ENCODE measurements at regions not wholly inside any gene's neighbourhood (a gene's known extent, or its start where the extent isn't known, plus 50 kb on each side); places are given as distances from the start of the nearest gene placed in this dataset.

- DNase-seq (ENCODE audit: low read depth in 2 of 3, low spot score in 2 of 3): no peak
Observed at GRCh38 chr1:218525451-218526197, 180.5 kb downstream of the TGFB2 start.

- no peak for DNase-seq (ENCODE audit: low read depth in 2 of 3, low spot score in 2 of 3)
Observed at GRCh38 chr1:218526198-218526580, 181.1 kb downstream of the TGFB2 start.

DNA sequence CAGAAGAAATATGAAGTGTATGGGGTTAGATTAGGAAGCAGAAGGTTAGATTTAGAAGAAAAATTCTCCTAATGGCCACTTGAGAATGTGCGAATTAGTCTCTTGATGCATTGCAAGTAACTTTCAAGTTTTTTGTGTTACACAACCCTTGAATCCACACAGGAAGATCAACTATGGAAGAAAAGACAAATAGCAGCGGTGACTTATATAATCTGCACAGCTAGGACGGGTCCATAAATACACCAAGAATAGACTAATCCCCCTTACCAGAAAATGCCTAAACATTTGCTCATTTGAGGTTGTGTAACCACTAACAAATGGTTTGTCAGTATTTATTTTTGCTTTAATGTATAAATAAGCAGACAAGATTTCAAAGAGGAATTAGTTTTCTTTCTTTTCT, 182.6 kb downstream of the TGFB2 start:
- no peak for DNase-seq (ENCODE audit: low read depth in 2 of 3, low spot score in 2 of 3)

GRCh38 chr1:218529646-218530300, 184.6 kb downstream of the TGFB2 start:
- no peak for DNase-seq (ENCODE audit: low read depth in 2 of 3, low spot score in 2 of 3)

GRCh38 chr1:218531936-218532335, 186.8 kb downstream of the TGFB2 start:
- DNase-seq (ENCODE audit: low read depth in 2 of 3, low spot score in 2 of 3): no peak

GRCh38 chr1:218536296-218536986, 191.3 kb downstream of the TGFB2 start:
- no peak for DNase-seq (ENCODE audit: low read depth in 2 of 3, low spot score in 2 of 3)

DNA sequence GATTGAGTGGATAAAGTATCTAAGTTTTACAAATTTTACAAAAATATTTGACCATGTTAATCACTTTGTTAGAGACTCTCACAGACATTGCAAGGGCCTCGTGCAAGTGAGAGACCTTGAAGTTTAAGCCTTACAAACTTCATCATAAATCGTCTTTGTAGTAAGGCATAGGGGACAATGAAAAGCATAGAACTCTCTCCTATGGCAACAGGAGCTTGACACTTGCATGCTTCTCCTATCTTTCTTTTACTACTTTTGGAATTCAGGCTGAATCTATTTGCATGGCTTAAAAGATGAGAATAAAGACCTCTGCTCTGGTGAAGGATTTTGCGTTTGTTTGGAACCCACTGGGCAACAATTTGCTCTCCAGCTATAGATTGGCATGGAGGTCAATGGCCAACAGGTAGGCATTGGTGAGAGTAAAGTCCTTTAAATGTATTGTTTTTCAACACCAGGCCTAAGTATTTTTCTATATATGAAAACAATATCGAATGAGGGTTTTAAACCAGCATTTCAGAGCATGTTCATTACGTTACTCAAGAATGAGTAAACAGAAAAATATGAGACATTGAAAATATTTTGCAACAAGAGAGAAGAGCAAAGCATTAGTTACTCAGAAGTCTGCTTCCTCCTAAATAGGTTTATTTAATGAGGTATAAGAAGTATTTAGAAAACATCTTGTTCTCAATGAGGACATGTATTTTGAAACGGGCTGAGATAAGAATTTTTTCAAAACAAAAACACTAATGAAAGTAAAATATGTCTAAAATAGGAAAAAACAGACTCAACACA, 192.2 kb downstream of the TGFB2 start:
- DNase-seq (ENCODE audit: low read depth in 2 of 3, low spot score in 2 of 3): no peak

GRCh38 chr1:218538341-218538740, 193.2 kb downstream of the TGFB2 start:
- DNase-seq (ENCODE audit: low read depth in 2 of 3, low spot score in 2 of 3): no peak

- DNase-seq (ENCODE audit: low read depth in 2 of 3, low spot score in 2 of 3): no peak
Observed at GRCh38 chr1:218546314-218546713, 201.2 kb downstream of the TGFB2 start.

- DNase-seq (ENCODE audit: low read depth in 2 of 3, low spot score in 2 of 3): no peak
Observed at GRCh38 chr1:218547957-218548730, 203.0 kb downstream of the TGFB2 start.

DNA sequence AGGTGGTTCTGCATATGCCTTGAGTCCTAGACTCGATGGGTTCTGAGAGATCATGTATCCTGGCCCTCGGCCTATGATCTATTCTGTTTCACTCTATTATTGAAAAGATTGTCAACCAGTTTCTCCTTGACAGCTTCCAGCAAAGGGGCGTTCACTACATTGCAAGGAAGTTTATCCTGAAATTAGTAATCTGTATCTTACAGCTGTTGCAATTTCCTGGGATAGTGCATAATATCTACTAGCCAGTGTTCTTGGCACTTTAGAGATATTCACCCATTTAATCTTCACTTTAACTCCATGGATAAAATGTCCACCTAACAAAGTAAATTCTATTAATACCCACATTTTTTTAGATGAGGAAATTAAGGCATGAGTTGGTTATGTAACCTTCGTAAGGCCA, 203.6 kb downstream of the TGFB2 start:
- DNase-seq (ENCODE audit: low read depth in 2 of 3, low spot score in 2 of 3): no peak

DNA sequence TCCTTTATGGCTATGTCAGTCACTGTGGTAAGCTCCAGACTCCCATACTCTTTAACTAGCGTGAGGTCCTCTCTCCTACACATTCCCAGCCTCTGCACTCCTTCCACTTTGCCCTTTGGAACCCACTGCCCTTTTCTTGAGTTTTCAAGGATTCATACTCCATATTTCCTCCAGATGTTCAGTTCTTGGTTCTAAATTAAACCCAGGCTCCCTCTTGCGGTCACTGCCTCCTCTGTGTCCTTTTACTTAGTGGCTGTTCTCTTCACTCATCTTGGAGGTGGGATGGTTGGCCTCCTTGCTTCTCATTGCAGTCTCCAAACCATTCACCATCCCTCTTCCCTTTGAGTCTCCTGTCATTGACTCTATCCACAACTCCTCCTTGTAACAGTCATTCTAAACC, 208.1 kb downstream of the TGFB2 start:
- no peak for DNase-seq (ENCODE audit: low read depth in 2 of 3, low spot score in 2 of 3)

DNA sequence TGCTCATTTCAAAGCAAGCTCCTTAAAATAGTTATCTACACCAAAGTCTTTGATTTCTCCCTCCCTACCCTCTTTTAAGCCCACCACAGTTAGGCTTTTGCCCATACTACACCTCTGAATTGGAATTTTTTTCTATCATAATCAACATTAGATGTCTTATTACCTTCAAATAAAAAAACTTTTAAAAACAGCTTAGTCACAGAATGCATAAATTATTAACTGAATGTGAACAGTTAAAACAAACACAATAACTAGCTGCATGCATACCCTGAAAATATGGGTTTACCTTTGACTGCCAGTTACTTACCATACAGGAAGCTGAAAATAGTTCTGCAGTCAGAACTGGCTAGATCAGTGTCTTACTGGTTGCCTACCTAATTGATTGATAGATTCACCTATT, 210.9 kb downstream of the TGFB2 start:
- no peak for DNase-seq (ENCODE audit: low read depth in 2 of 3, low spot score in 2 of 3)

DNA sequence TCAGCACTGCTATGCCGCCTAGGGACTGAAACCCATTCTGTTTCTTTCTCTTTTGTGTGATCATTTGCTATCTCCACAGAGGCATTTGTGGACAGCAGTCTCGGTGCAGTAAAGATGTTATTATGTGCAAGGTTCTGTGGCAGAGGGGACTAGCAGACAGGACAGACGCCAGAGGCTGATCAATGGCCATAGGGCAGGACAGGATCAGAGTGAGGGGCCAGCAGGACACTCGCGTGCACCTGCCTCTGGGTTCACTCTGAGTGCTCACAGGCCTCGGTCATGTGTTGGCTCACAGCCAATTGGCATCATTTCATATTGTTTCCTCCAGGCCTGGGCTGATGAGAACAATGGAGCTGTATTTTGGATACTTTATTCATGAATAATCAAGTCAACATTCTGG, 212.6 kb downstream of the TGFB2 start:
- no peak for DNase-seq (ENCODE audit: low read depth in 2 of 3, low spot score in 2 of 3)

DNA sequence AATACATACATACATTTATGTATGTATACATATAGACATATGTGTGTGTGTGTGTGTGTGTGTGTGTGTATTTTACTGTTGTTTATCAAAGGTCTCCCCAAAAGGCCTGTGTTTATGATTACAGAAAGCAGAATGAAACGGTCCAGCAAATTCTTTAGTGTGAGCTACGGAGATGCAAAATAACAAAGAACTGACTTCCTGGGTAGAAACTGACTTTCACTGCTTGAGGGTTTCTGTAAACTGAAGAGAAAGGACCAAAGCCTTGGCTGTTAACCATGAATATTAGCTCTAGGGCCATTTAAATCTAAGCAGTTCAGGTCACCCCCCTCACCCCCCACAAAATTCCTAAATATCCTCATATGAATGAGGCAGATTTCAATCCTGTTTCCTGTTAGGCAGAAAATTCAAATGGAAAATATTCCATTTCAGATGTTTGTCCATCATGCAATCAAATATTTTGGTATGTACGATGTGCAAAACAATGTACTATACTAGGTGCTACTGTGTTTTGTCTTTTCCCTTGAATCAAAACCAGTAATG, 213.2 kb downstream of the TGFB2 start:
- DNase-seq (ENCODE audit: low read depth in 2 of 3, low spot score in 2 of 3): no peak

DNA sequence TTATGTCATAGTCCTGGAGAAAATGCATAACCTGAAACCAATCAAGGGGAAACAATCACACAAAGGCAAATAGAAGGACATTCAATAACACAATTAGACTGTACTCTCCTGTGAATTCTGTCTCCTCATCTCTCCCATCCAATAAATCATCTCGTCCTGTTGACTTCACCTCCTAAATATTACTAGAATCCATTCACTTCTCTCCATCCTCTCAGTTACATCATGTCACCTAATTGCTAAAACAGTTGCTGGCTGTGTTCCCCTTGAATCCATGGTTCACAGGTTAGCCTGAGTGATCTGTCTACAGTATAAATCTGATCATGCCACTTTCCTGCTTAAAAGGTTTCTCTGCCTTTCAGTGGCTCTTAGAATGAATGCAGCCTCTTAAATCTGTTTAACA, 220.2 kb downstream of the TGFB2 start:
- no peak for DNase-seq (ENCODE audit: low read depth in 2 of 3, low spot score in 2 of 3)

DNA sequence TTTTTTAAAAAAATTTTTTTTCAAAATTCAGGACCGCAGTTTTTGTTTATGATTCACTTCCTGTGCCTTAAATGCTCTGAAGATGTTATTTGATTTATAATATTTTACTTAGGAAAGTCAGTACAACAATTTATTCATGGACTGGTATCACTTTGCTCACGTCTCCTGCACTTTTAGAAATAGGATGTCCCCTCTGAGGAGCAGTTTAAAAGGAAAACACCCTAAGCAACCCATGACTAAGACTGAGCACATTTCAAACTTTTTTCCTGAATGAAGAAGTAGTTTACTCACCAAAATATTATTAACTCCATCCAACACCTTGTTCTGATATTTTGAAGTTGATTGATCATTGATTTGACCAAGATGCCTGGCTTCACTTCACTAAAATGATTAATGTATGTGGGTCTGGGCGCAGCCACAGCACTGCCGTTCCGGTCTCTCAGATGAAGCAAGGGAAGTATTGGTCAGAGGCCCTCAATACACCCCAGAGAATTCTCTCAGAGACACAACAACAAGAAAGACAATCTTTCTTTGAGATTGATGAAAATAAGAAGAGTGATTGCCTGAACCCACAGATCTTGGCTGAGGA, 223.9 kb downstream of the TGFB2 start:
- DNase-seq (ENCODE audit: low read depth in 2 of 3, low spot score in 2 of 3): no peak

DNA sequence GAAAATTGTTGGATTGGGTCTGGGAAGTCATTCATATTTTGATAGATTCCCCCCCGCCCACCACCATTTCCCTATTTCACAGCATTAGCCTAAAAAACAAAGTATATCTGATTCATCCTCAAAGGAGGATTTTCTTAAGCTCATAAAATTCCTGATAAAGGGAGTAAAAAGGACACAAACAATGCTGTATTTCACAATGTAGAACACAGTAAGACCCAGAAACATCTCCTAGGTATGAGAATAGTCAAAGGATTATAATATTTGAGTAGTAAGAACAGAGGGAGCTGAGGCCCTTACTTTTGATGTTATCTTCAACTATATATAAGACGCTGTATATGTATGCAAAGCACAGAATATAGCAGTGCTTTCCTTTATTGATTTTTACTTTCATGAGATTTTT, 225.3 kb downstream of the TGFB2 start:
- DNase-seq (ENCODE audit: low read depth in 2 of 3, low spot score in 2 of 3): no peak

- no peak for DNase-seq (ENCODE audit: low read depth in 2 of 3, low spot score in 2 of 3)
Observed at GRCh38 chr1:218571491-218571890, 226.4 kb downstream of the TGFB2 start.

GRCh38 chr1:218572050-218572449, 226.9 kb downstream of the TGFB2 start:
- DNase-seq (ENCODE audit: low read depth in 2 of 3, low spot score in 2 of 3): no peak
